ENCODE measurements at regions not wholly inside any gene's neighbourhood (a gene's known extent, or its start where the extent isn't known, plus 50 kb on each side); places are given as distances from the start of the nearest gene placed in this dataset.

DNA sequence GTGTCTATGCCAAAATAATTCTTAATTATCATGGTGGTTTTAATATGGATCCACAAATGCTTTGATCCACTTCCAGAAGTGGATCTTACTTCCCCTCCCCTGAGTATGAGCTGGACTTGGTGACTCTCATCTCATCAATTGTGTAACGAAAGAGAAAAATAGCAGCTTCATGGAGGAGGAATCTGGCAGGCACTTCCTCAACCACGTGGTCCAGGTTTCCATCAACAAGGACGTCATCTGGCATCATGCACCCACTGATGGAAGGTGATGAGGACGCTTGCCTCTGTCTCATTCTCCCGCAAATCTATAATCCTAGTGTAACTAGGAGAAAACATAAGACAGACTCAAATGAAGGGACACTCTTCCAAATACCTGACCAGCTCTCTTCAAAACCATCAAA, 54.6 kb upstream of the S1PR3 start:
- TF ChIP-seq, protein P1, sequence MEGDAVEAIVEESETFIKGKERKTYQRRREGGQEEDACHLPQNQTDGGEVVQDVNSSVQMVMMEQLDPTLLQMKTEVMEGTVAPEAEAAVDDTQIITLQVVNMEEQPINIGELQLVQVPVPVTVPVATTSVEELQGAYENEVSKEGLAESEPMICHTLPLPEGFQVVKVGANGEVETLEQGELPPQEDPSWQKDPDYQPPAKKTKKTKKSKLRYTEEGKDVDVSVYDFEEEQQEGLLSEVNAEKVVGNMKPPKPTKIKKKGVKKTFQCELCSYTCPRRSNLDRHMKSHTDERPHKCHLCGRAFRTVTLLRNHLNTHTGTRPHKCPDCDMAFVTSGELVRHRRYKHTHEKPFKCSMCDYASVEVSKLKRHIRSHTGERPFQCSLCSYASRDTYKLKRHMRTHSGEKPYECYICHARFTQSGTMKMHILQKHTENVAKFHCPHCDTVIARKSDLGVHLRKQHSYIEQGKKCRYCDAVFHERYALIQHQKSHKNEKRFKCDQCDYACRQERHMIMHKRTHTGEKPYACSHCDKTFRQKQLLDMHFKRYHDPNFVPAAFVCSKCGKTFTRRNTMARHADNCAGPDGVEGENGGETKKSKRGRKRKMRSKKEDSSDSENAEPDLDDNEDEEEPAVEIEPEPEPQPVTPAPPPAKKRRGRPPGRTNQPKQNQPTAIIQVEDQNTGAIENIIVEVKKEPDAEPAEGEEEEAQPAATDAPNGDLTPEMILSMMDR (IDR thresholded peaks at IDR 0.05), result no peak
- no peak for TF ChIP-seq POLR2A (IDR thresholded peaks at IDR 0.05)

Data from body of pancreas (tissue), 4 donors.